Lower leg skin (tissue), 3 donors: ENCODE measurements at regions not wholly inside any gene's neighbourhood (a gene's known extent, or its start where the extent isn't known, plus 50 kb on each side); places are given as distances from the start of the nearest gene placed in this dataset.

Experiments used
- POLR2A ChIP-seq, 2 donors: fragments of 450-650 bp; IDR thresholded peaks; one replicate each; pipeline ENCODE4 v1.6.1; 2016 to 2017; ENCODE audit warnings: antibody characterized with exemption in 2 of 2, mild to moderate bottlenecking in 1 of 2, moderate library complexity in 1 of 2
- TF ChIP-seq, protein P1 (sequence below), 3 donors: fragments of 450-650 bp; IDR thresholded peaks; one replicate each; pipeline ENCODE4 v1.5.1; 2016; ENCODE audit warnings: antibody characterized with exemption in 3 of 3, mild to moderate bottlenecking in 3 of 3, moderate library complexity in 2 of 3

- TF ChIP-seq, protein P1, sequence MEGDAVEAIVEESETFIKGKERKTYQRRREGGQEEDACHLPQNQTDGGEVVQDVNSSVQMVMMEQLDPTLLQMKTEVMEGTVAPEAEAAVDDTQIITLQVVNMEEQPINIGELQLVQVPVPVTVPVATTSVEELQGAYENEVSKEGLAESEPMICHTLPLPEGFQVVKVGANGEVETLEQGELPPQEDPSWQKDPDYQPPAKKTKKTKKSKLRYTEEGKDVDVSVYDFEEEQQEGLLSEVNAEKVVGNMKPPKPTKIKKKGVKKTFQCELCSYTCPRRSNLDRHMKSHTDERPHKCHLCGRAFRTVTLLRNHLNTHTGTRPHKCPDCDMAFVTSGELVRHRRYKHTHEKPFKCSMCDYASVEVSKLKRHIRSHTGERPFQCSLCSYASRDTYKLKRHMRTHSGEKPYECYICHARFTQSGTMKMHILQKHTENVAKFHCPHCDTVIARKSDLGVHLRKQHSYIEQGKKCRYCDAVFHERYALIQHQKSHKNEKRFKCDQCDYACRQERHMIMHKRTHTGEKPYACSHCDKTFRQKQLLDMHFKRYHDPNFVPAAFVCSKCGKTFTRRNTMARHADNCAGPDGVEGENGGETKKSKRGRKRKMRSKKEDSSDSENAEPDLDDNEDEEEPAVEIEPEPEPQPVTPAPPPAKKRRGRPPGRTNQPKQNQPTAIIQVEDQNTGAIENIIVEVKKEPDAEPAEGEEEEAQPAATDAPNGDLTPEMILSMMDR (IDR thresholded peaks at IDR 0.05): no peak
- no peak for TF ChIP-seq POLR2A (IDR thresholded peaks at IDR 0.05)
These were observed 286.5 kb upstream of the ERCC4 start for GRCh38 chr16:13633391-13633861.
